NB4 (cell line): ENCODE measurements at regions not wholly inside any gene's neighbourhood (a gene's known extent, or its start where the extent isn't known, plus 50 kb on each side); places are given as distances from the start of the nearest gene placed in this dataset.

ENCODE experiments used
- MAX ChIP-seq: IDR thresholded peaks from 2 replicates; pipeline ENCODE4 v1.6.1; 2011; ENCODE audit warnings: low read depth, low read length
- MYC ChIP-seq: IDR thresholded peaks from 2 replicates; pipeline ENCODE4 v1.6.1; 2011; ENCODE audit warnings: low read depth, low read length
- POLR2A ChIP-seq: IDR thresholded peaks from 2 replicates; pipeline ENCODE4 v1.6.1; 2011; ENCODE audit warnings: mild to moderate bottlenecking; ENCODE audit not compliant: insufficient read length; ENCODE audit errors: extremely low read depth
- TF ChIP-seq, protein P1 (sequence below): IDR thresholded peaks from one replicate; pipeline ENCODE4 v1.5.1; 2012; ENCODE audit warnings: low read depth, low read length

DNA sequence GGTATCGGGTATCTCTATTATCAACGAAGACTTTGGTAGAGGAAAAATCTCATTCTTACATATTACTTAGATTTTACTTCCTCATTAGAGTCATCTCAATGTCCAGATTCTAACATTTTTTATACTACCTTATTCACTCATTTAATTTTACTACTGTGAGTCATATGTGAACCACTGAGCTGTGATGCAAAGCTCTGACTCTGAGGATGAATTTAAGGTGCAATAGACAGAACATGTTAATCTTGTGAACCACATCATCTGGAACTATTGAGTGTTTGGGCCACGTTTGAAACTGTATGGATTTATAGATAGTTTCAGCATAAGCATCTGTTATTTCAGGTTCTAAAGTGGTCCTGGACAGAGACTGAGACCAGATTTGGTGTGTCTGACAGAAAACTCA, 78.4 kb downstream of the PWWP3B start:
- TF ChIP-seq, protein P1, sequence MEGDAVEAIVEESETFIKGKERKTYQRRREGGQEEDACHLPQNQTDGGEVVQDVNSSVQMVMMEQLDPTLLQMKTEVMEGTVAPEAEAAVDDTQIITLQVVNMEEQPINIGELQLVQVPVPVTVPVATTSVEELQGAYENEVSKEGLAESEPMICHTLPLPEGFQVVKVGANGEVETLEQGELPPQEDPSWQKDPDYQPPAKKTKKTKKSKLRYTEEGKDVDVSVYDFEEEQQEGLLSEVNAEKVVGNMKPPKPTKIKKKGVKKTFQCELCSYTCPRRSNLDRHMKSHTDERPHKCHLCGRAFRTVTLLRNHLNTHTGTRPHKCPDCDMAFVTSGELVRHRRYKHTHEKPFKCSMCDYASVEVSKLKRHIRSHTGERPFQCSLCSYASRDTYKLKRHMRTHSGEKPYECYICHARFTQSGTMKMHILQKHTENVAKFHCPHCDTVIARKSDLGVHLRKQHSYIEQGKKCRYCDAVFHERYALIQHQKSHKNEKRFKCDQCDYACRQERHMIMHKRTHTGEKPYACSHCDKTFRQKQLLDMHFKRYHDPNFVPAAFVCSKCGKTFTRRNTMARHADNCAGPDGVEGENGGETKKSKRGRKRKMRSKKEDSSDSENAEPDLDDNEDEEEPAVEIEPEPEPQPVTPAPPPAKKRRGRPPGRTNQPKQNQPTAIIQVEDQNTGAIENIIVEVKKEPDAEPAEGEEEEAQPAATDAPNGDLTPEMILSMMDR = no peak
- TF ChIP-seq MYC (no peak), POLR2A (no peak), MAX (no peak)
